ENCODE measurements at regions not wholly inside any gene's neighbourhood (a gene's known extent, or its start where the extent isn't known, plus 50 kb on each side); places are given as distances from the start of the nearest gene placed in this dataset.

- WGBS: 92% methylated on average over 13 of the region's 13 CpGs
- no peak overlapping the region for H3K4me3 ChIP-seq (ENCODE audit: low read depth, low read length)
- no peaks in the 10 kb centered on the region for H3K4me1 ChIP-seq (ENCODE audit: insufficient read depth)
Measured at GRCh38 chr10:128489324-128490247, 363.4 kb upstream of the MKI67 start.

GRCh38 chr10:128491686-128492085 is 365.5 kb upstream of the MKI67 start:
- Histone ChIP-seq H3K27ac (ENCODE audit: low read depth) (no peak overlapping the region), H3K4me3 (ENCODE audit: low read depth, low read length) (no peak overlapping the region), H3K36me3 (ENCODE audit: insufficient read depth) (no peaks in the 10 kb centered on the region), H3K4me1 (ENCODE audit: insufficient read depth) (no peaks in the 10 kb centered on the region)
- DNase-seq (ENCODE audit: extremely low spot score): no peak
- 95% methylated on average over 5 of the region's 5 CpGs for WGBS

More at GRCh38 chr10:128489324-128490247, 363.4 kb upstream of the MKI67 start:
- no peak for DNase-seq (ENCODE audit: extremely low spot score)
- H3K27ac ChIP-seq (ENCODE audit: low read depth): no peak overlapping the region
- no peaks in the 10 kb centered on the region for H3K36me3 ChIP-seq (ENCODE audit: insufficient read depth)

GRCh38 chr10:128493811-128494210 is 367.6 kb upstream of the MKI67 start:
- 88% methylated on average over 4 of the region's 4 CpGs for WGBS

GRCh38 chr10:128494665-128495064 is 368.4 kb upstream of the MKI67 start:
- no peak for DNase-seq (ENCODE audit: extremely low spot score)
- 69% methylated on average over 3 of the region's 3 CpGs for WGBS
- no peak overlapping the region for H3K27ac ChIP-seq (ENCODE audit: low read depth)
- H3K4me1 ChIP-seq (ENCODE audit: insufficient read depth): no peaks in the 10 kb centered on the region
- no peak overlapping the region for H3K4me3 ChIP-seq (ENCODE audit: low read depth, low read length)
- no peaks in the 10 kb centered on the region for H3K36me3 ChIP-seq (ENCODE audit: insufficient read depth)

More at GRCh38 chr10:128493811-128494210, 367.6 kb upstream of the MKI67 start:
- Histone ChIP-seq H3K4me1 (ENCODE audit: insufficient read depth) (no peaks in the 10 kb centered on the region), H3K36me3 (ENCODE audit: insufficient read depth) (no peaks in the 10 kb centered on the region), H3K27ac (ENCODE audit: low read depth) (no peak overlapping the region), H3K4me3 (ENCODE audit: low read depth, low read length) (no peak overlapping the region)
- DNase-seq (ENCODE audit: extremely low spot score): no peak

GRCh38 chr10:128497660-128498377 is 371.6 kb upstream of the MKI67 start:
- 85% methylated on average over 17 of the region's 17 CpGs for WGBS
- no peak for DNase-seq (ENCODE audit: extremely low spot score)
- no peaks in the 10 kb centered on the region for H3K4me1 ChIP-seq (ENCODE audit: insufficient read depth)
- no peak overlapping the region for H3K27ac ChIP-seq (ENCODE audit: low read depth)
- no peak overlapping the region for H3K4me3 ChIP-seq (ENCODE audit: low read depth, low read length)
- H3K36me3 ChIP-seq (ENCODE audit: insufficient read depth): no peaks in the 10 kb centered on the region

GRCh38 chr10:128498378-128498730 is 372.1 kb upstream of the MKI67 start:
- Histone ChIP-seq H3K4me1 (ENCODE audit: insufficient read depth) (no peaks in the 10 kb centered on the region), H3K27ac (ENCODE audit: low read depth) (no peak overlapping the region), H3K36me3 (ENCODE audit: insufficient read depth) (no peaks in the 10 kb centered on the region), H3K4me3 (ENCODE audit: low read depth, low read length) (no peak overlapping the region)
- DNase-seq (ENCODE audit: extremely low spot score): no peak
- WGBS: 74% methylated on average over 3 of the region's 3 CpGs

GRCh38 chr10:128498746-128499145 is 372.5 kb upstream of the MKI67 start:
- no peak overlapping the region for H3K4me3 ChIP-seq (ENCODE audit: low read depth, low read length)
- H3K36me3 ChIP-seq (ENCODE audit: insufficient read depth): no peaks in the 10 kb centered on the region
- no peak overlapping the region for H3K27ac ChIP-seq (ENCODE audit: low read depth)
- no peaks in the 10 kb centered on the region for H3K4me1 ChIP-seq (ENCODE audit: insufficient read depth)
- DNase-seq (ENCODE audit: extremely low spot score): no peak
- 68% methylated on average over 5 of the region's 5 CpGs for WGBS

GRCh38 chr10:128499486-128499885 is 373.3 kb upstream of the MKI67 start:
- Histone ChIP-seq H3K4me3 (ENCODE audit: low read depth, low read length) (no peak overlapping the region), H3K27ac (ENCODE audit: low read depth) (no peak overlapping the region), H3K4me1 (ENCODE audit: insufficient read depth) (no peaks in the 10 kb centered on the region), H3K36me3 (ENCODE audit: insufficient read depth) (no peaks in the 10 kb centered on the region)
- 93% methylated on average over 13 of the region's 13 CpGs for WGBS
- DNase-seq (ENCODE audit: extremely low spot score): no peak

- 74% methylated on average over 12 of the region's 12 CpGs for WGBS
- Histone ChIP-seq H3K4me3 (ENCODE audit: low read depth, low read length) (no peak overlapping the region), H3K4me1 (ENCODE audit: insufficient read depth) (no peaks in the 10 kb centered on the region), H3K27ac (ENCODE audit: low read depth) (no peak overlapping the region), H3K36me3 (ENCODE audit: insufficient read depth) (no peaks in the 10 kb centered on the region)
- DNase-seq (ENCODE audit: extremely low spot score): no peak
Measured at GRCh38 chr10:128499956-128500355, 373.7 kb upstream of the MKI67 start.

- WGBS: 91% methylated on average over 18 of the region's 18 CpGs
- no peak overlapping the region for H3K27ac ChIP-seq (ENCODE audit: low read depth)
- no peak overlapping the region for H3K4me3 ChIP-seq (ENCODE audit: low read depth, low read length)
- H3K36me3 ChIP-seq (ENCODE audit: insufficient read depth): no peaks in the 10 kb centered on the region
- H3K4me1 ChIP-seq (ENCODE audit: insufficient read depth): no peaks in the 10 kb centered on the region
- DNase-seq (ENCODE audit: extremely low spot score): no peak
Measured at GRCh38 chr10:128500642-128501041, 374.4 kb upstream of the MKI67 start.

GRCh38 chr10:128505346-128505745 is 379.1 kb upstream of the MKI67 start:
- Histone ChIP-seq H3K4me3 (ENCODE audit: low read depth, low read length) (no peak overlapping the region), H3K4me1 (ENCODE audit: insufficient read depth) (no peaks in the 10 kb centered on the region), H3K36me3 (ENCODE audit: insufficient read depth) (no peaks in the 10 kb centered on the region), H3K27ac (ENCODE audit: low read depth) (no peak overlapping the region)
- no peak for DNase-seq (ENCODE audit: extremely low spot score)
- WGBS: 77% methylated on average over 6 of the region's 6 CpGs

GRCh38 chr10:128506423-128506822 is 380.2 kb upstream of the MKI67 start:
- Histone ChIP-seq H3K36me3 (ENCODE audit: insufficient read depth) (no peaks in the 10 kb centered on the region), H3K4me3 (ENCODE audit: low read depth, low read length) (no peak overlapping the region), H3K4me1 (ENCODE audit: insufficient read depth) (no peaks in the 10 kb centered on the region), H3K27ac (ENCODE audit: low read depth) (no peak overlapping the region)
- no peak for DNase-seq (ENCODE audit: extremely low spot score)
- 86% methylated on average over 2 of the region's 2 CpGs for WGBS

- 26% methylated on average over 2 of the region's 2 CpGs for WGBS
- H3K27ac ChIP-seq (ENCODE audit: low read depth): no peak overlapping the region
- DNase-seq (ENCODE audit: extremely low spot score): no peak
- no peaks in the 10 kb centered on the region for H3K36me3 ChIP-seq (ENCODE audit: insufficient read depth)
- no peaks in the 10 kb centered on the region for H3K4me1 ChIP-seq (ENCODE audit: insufficient read depth)
- no peak overlapping the region for H3K4me3 ChIP-seq (ENCODE audit: low read depth, low read length)
Measured at GRCh38 chr10:128507066-128507465, 380.8 kb upstream of the MKI67 start.

- no peak for DNase-seq (ENCODE audit: extremely low spot score)
- Histone ChIP-seq H3K27ac (ENCODE audit: low read depth) (no peak overlapping the region), H3K4me1 (ENCODE audit: insufficient read depth) (no peaks in the 10 kb centered on the region), H3K36me3 (ENCODE audit: insufficient read depth) (no peaks in the 10 kb centered on the region), H3K4me3 (ENCODE audit: low read depth, low read length) (no peak overlapping the region)
- WGBS: 48% methylated on average over 11 of the region's 11 CpGs
Measured at GRCh38 chr10:128511284-128511683, 385.1 kb upstream of the MKI67 start.
